Right hindlimb (tissue), 1 donor: ENCODE measurements at regions not wholly inside any gene's neighbourhood (a gene's known extent, or its start where the extent isn't known, plus 50 kb on each side); places are given as distances from the start of the nearest gene placed in this dataset.

Source experiments
- DNase-seq: peaks from one replicate; pipeline ENCODE4 v3.0.0-alpha.2; 2018

DNA sequence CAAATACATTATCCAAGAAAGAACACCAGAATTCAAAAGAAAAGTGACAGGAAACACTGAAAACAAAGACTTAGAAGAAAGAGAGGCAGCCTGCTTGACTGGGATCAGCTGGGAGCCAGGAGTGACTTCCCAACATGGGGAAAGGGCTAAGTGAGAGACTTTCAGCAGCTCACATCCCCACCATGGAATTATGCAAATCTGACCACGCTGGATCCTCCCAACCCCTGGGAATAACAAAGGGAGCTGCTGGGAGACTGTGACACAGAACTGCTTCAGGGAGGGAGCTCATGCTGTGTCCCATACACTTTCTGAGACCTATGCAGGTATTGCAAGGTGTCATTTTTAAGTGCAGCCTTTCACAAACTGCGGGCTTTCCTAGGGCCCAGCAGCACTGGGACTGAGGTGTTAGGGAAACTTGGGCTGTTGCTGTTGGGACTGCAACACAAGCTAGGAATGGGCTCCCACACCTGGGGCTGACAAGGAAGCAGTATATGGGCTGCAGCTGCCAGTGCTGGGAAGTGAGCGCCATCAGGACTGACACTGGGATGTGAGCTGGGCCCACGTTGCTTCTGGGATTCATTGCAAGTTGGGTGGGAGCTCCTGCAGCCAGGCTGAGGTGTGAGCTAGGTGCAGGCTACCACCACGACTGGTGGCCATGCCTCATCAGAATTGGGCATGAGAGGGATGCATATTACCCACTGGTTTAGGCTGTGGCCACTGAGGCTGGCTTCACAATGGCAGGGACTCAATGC lies 139.1 kb downstream of the KDR start:
- DNase-seq: no peak

DNA sequence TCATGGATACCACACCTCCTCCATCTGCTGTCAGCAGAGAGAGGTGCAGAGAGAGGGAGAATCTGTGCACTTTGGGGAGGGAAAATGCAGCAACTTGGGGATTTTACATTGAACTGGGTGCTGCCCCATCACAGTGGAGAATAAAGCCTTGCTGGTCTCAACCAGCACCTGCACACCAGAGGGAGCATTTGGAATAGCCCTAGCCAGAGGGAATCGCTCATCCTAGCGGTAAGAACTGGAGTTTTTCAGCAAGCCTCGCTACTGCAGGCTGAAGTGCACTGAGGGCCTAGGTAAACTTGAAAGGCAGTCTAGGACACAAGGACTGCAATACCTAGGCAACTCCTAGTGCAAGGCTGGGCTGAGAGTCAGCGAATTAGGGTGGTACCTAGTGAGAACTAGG lies 148.7 kb downstream of the KDR start:
- no peak for DNase-seq

- DNase-seq: no peak
Measured at GRCh38 chr4:54976031-54976430, 149.4 kb downstream of the KDR start.

DNA sequence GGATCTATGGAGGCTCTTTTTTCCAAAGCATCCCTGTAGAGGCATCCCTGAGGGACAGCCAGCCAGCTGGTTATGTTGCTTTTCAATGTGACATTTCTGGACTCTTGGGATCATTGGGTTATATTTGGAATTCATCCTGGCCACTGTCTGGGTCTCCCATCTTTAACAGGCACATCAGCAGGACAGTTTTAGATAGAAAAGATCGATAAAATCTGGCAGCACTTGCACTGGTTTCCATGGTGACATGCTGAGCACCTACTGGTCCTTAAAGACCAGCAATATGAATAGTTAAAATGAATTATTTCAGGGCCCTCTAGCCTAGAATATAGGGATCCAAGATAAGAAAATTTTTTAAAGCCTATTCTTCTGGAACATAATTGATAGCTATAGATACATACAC lies 151.6 kb downstream of the KDR start:
- DNase-seq: no peak

DNA sequence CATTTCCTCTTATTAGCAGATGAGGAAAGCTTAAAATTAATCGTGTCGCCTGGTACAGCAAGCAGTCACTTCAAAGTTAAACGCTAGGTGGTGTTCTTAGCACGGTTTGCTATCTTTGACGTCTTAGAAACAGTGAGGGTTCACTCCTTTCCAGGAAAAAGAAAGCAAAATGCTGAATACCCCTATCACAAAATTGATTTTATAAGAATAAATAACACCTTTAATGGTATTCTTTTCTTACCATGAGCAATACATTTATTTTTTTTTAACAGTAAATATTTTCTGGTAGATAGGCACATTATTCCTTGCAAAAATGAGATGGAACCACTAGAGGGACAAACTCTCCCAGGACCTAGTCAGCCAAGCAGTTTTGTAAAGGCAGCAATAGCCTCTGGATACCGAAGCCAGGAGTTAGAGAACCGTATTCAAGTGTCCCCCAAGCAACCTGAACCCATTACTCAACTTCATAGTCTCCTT lies 153.9 kb downstream of the KDR start:
- DNase-seq: no peak

DNA sequence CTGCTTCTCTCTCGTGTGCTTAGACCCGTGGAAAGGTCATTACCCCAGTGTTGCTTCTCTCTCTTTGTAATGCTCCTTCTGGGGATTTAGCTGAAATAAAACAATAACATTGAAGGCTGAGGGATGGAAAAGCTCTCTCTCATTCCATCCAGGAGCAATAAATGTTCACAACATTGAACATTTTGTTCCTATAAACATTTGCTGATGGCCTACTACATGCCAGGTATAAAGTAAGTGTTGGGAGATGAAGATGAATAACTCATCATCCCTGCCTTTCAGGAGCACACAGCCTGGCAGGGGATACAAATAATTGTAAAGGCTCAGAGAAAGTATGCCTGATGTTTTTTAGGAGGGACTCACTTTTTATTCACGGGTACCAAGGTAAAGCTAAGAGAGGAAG lies 158.1 kb downstream of the KDR start:
- no peak for DNase-seq

GRCh38 chr4:54961357-54961975 lies 163.9 kb downstream of the KDR start:
- no peak for DNase-seq

- no peak for DNase-seq
Measured at GRCh38 chr4:54959651-54960116, 165.7 kb downstream of the KDR start.

- DNase-seq: no peak
Measured at GRCh38 chr4:54959131-54959530, 166.3 kb downstream of the KDR start.

DNA sequence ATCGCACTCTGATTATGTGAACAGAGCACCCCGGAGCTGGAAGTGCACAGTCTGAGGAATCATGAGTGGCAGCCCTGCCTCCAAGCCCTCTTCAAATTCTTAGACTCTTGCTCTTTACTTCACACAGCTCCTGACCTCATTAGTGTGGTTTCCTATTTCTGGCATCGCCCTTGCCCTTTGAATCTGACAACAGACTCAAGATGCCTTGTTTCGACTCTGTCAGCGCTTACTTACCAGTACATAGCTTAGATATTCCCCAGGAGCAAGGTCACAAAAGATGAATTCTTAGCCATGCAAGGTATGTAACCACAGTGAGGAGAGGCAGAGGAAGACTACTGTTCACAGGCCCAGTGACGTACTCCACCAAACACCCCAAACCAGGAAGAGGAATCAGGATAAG lies 167.2 kb downstream of the KDR start:
- no peak for DNase-seq

GRCh38 chr4:54954656-54955388 lies 170.6 kb downstream of the KDR start:
- DNase-seq: no peak

GRCh38 chr4:54946741-54947140 lies 178.7 kb downstream of the KDR start:
- no peak for DNase-seq

DNA sequence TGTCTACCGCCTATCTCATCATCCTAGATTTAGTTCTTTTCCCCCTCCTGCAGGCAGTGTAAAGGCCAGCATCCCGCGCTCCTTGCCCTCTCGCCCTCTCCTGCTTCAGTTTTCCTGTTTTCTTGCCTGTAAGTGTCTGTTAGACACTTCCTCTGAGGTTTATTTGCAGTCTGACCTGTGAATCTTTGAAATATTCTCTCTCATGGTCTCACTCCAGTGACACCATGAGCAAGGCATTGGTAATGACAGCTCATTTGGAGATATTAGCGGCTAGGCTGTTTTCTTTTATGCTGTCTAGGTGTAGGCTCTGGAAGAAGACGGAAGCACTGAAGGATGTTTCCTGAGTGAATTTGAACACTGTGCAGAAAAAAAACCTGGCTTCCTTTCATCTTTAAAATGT lies 179.6 kb downstream of the KDR start:
- no peak for DNase-seq

DNA sequence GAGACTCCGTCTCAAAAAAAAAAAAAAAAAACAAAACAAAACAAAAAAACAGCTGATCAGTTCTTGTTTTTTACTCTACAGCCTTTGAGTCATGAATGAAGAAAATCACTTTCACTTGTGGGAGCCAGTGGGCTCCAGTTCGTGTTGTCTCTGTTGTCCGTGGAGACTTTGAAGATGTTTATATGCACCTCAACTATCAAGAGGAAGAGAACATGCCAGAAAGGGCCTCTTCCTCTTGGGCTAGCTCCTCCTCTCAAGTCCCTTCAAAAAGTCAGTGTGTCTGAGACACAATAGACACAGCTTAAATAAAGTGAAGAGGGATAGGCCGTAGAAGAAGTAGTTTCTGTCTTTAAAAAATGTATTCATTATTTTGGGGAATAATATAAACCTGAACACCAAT lies 182.7 kb downstream of the KDR start:
- no peak for DNase-seq

DNA sequence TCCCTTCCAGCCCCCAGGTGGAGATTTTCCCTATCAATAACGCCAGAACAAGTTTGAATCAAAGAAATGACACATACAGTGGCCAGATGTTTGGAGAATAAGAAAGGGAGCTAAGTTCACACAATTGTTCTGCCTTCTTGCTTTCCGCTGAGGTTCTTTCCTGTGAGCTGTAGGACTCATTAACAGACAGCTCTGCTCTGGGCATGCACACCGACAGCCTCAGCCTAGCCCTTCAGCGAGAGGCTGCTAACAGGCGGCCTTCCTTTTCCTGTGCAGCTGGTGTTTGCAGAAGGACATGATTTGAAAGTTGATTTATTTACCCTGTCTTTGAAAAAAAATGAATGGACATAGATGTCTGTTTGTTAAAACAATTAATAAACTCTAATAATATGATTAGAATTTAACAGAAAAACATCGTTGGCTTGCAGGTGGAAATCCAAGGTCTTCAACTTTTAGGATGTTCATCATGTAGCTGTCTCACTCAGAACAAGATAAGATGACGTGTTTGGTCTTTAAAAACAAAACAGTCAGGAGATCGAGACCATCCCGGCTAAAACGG lies 183.3 kb downstream of the KDR start:
- peak; percentile 32 for DNase-seq

- no peak for DNase-seq
Measured at GRCh38 chr4:54940996-54941865, 184.2 kb downstream of the KDR start.

DNA sequence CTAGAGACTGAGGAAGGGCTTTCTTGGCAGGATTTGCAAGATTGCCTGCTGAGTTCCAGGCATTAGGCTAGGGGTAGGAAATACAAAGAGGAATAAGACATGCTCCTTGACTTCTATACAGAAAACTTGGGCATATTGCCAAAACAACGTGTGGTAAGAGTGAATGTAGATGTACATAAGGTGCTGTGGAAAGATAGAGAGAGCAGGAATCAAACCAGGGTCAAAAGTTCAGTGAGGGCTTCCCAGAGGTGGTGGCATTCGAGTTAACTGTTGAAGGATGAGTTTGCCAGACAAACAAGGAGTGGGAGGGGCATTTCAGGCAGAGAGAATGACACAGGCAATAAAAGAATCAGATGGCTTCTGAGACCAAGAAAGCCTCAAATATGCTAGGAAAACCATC lies 187.9 kb downstream of the KDR start:
- DNase-seq: no peak

DNA sequence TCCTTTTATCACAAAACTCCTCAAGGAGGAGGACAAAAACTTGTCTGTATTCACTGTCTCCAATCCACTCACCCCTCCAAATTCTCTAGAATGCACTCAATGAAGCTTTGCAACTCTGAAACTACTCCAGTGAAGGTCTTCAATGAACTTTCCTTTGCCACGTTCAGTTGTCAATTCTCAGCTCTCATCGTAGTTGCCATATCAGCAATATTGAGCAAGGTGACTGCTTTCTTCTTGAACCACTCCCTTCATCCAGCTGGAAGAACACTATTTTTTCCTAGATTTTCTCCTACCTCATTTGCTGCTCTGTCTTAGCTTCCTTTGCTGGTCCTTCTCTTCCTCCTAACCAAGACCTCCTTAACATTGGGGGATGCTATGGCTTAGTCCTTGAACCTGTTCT lies 191.8 kb downstream of the KDR start:
- DNase-seq: no peak

DNA sequence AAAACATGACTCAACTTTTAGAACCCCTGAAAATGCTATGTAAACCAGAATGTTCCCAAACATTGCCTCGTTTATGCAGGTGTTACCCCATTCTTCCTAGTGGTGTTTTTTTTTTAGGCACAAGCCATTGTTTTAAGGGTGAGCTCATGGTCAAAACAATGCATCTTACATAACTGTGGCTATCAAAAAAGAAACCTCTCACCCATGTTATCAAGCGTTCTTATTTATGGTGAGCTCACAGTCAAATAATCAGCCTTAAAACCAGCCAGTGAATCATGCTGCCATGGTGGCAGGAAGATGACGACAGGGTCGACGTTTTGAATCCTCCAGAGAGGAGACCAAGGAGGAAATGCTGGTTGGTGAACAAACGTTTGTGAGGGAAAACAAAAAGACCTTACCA lies 195.2 kb downstream of the KDR start:
- DNase-seq: no peak

DNA sequence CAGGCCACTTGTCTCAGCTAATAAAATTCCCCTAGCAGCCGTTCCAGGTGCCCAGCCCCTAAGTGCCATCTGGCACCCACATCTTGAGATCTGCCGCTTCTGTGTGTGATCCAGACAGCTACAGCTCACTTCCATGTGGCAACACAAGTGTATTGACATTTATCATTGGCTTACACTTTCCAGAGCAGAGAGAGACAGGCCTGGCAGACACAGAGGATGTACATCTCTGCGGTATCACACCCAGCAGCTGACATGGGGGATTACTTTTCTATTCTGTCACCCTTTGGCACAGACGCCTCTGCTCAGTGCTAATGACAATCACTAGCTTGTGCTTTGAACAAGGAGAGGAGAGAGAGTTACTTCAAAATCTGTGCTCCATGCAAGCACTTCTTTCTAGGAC lies 195.9 kb downstream of the KDR start:
- peak; percentile 48 for DNase-seq

- no peak for DNase-seq
Measured at GRCh38 chr4:54924891-54925290, 200.5 kb downstream of the KDR start.

DNA sequence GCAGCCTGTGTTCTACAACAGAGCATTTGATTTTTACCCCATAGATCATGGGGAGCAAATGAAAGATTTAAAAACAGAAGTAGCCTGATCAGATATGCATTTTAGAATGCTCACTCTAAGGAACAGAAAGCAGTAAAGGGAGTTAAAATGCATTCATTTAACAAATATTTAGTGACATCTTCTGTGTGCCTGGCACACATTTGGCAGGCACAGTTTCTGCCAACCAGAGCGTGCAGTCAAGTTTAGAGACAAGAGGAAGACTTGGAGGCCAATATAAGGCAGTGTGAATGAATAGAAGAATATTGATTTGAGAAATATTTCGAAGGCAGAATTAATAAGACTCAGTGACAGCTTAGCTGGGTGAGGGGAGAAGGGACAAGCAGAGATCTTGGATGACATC lies 210.1 kb downstream of the KDR start:
- DNase-seq: no peak

- no peak for DNase-seq
Measured at GRCh38 chr4:54914781-54915180, 210.6 kb downstream of the KDR start.
